A673 (cell line): ENCODE measurements at regions not wholly inside any gene's neighbourhood (a gene's known extent, or its start where the extent isn't known, plus 50 kb on each side); places are given as distances from the start of the nearest gene placed in this dataset.

ENCODE experiments used
- BruUV-seq: library from RNA; stranded (reverse); fragments of 400-500 nt; replicated peaks from 2 replicates; lab custom pipeline; 2021; lab: Mats Ljungman, UMichigan
- CTCF ChIA-PET: fragments of 300-600 bp; sonication (Branson Sonifier 250); formaldehyde crosslinking; loops from one replicate; lab custom pipeline; 2022; ENCODE audit warnings: antibody characterized with exemption; lab: Charles Lee
- POLR2A ChIA-PET: fragments of 300-600 bp; sonication (Branson Sonifier 250); formaldehyde crosslinking; loops from one replicate; lab custom pipeline; 2022; ENCODE audit warnings: antibody characterized with exemption; ENCODE audit not compliant: low non-redundant PET; lab: Charles Lee
- DNase-seq: peaks from one replicate; pipeline ENCODE4 v3.0.0-alpha.2; 2015; ENCODE audit warnings: low spot score
- H3K27ac ChIP-seq: fragments of 200-600 bp; sonication (generic); 2 replicates; pipeline ENCODE4 v1.5.1; 2016; ENCODE audit warnings: mixed run types, low read depth, mild to moderate bottlenecking, mixed read lengths, antibody characterized with exemption, low read length; ENCODE audit not compliant: poor library complexity, severe bottlenecking
- H3K27me3 ChIP-seq: fragments of 200-600 bp; sonication (generic); replicated peaks from 2 replicates; pipeline ENCODE4 v1.6.1; 2017; ENCODE audit warnings: mixed run types, low read depth, mild to moderate bottlenecking, mixed read lengths, antibody characterized with exemption, low read length; ENCODE audit not compliant: insufficient read depth, poor library complexity
- H3K36me3 ChIP-seq: fragments of 200-600 bp; sonication (generic); 2 replicates; pipeline ENCODE4 v1.6.1; 2016; ENCODE audit warnings: mixed run types, mild to moderate bottlenecking, mixed read lengths, antibody characterized with exemption, low read length; ENCODE audit not compliant: insufficient read depth, poor library complexity, severe bottlenecking
- H3K4me1 ChIP-seq: fragments of 200-600 bp; sonication (generic); 2 replicates; pipeline ENCODE4 v1.6.1; 2017; ENCODE audit warnings: mixed run types, mild to moderate bottlenecking, mixed read lengths, antibody characterized with exemption, low read length; ENCODE audit not compliant: insufficient read depth, poor library complexity, severe bottlenecking
- H3K4me3 ChIP-seq: fragments of 200-600 bp; sonication (generic); 2 replicates; pipeline ENCODE4 v1.5.1; 2016; ENCODE audit warnings: low read depth, mixed run types, mild to moderate bottlenecking, mixed read lengths, low read length; ENCODE audit not compliant: poor library complexity, severe bottlenecking
- H3K9me3 ChIP-seq: fragments of 200-600 bp; sonication (generic); 2 replicates; pipeline ENCODE4 v1.6.1; 2016; ENCODE audit warnings: mixed run types, low read depth, mild to moderate bottlenecking, mixed read lengths, antibody characterized with exemption, low read length; ENCODE audit not compliant: poor library complexity, severe bottlenecking
- CTCF ChIP-seq: fragments of 300-800, 200-600 bp; sonication (generic); conservative IDR thresholded peaks from 2 replicates; pipeline ENCODE4 v1.5.1; 2017; ENCODE audit warnings: low read depth, mild to moderate bottlenecking, antibody characterized with exemption, low read length, moderate library complexity, mixed read lengths
- EZH2 ChIP-seq: fragments of 200-600 bp; sonication (generic); IDR thresholded peaks from 2 replicates; pipeline ENCODE4 v1.6.1; 2017; ENCODE audit warnings: borderline replicate concordance, low read depth, mild to moderate bottlenecking, mixed read lengths, antibody characterized with exemption, low read length; ENCODE audit not compliant: poor library complexity, severe bottlenecking
- intact Hi-C: fragments of 100-400 bp; cut with micrococcal nuclease; formaldehyde crosslinking; loops from one replicate; pipeline ENCODE4 v1.10.0; 2022; ENCODE audit not compliant: unreplicated experiment

GRCh38 chr20:61125076-61125475, 127.0 kb upstream of the CDH4 start:
- ChIA-PET POLR2A (no interaction called here), CTCF (no interaction called here)
- Histone ChIP-seq H3K4me3 (no peak overlapping the region), H3K9me3 (no peaks in the 10 kb centered on the region), H3K4me1 (no peaks in the 10 kb centered on the region), H3K27me3 (peaks cover 9% of the 10 kb centered on the region), H3K27ac (no peak overlapping the region), H3K36me3 (no peaks in the 10 kb centered on the region)
- BruUV-seq = no TSS peak
- intact Hi-C loops = no loop called here
- no peak for TF ChIP-seq CTCF
- TF ChIP-seq EZH2 = no peak
- no peak for DNase-seq

- ChIA-PET CTCF (no interaction called here), POLR2A (no interaction called here)
- no peaks in the 10 kb centered on the region for H3K9me3 ChIP-seq
- no peak for TF ChIP-seq CTCF
- TF ChIP-seq EZH2 = no peak
- no peak for DNase-seq
- H3K4me3 ChIP-seq = no peak overlapping the region
- H3K36me3 ChIP-seq = no peaks in the 10 kb centered on the region
- intact Hi-C loops = no loop called here
- no TSS peak for BruUV-seq
- peaks cover 9% of the 10 kb centered on the region for H3K27me3 ChIP-seq
- no peaks in the 10 kb centered on the region for H3K4me1 ChIP-seq
- H3K27ac ChIP-seq = no peak overlapping the region
Observed at GRCh38 chr20:61125546-61126180, 126.4 kb upstream of the CDH4 start.

- no peaks in the 10 kb centered on the region for H3K9me3 ChIP-seq
- POLR2A ChIA-PET = no interaction called here
- intact Hi-C loops = no loop called here
- no peak overlapping the region for H3K27ac ChIP-seq
- no TSS peak for BruUV-seq
- CTCF ChIA-PET = no interaction called here
- H3K4me3 ChIP-seq = no peak overlapping the region
- no peaks in the 10 kb centered on the region for H3K4me1 ChIP-seq
- no peaks in the 10 kb centered on the region for H3K36me3 ChIP-seq
- peaks cover 9% of the 10 kb centered on the region for H3K27me3 ChIP-seq
- TF ChIP-seq EZH2 (no peak), CTCF (no peak)
- no peak for DNase-seq
Observed at GRCh38 chr20:61126369-61127195, 125.5 kb upstream of the CDH4 start.
